ENCODE measurements at regions not wholly inside any gene's neighbourhood (a gene's known extent, or its start where the extent isn't known, plus 50 kb on each side); places are given as distances from the start of the nearest gene placed in this dataset.

GRCh38 chr18:76133873-76134272 is 361.2 kb downstream of the ZNF516 start:
- no peak for FAIRE-seq

GRCh38 chr18:76131738-76132137 is 363.3 kb downstream of the ZNF516 start:
- no peak for FAIRE-seq
- no peak for DNase-seq (ENCODE audit: insufficient read length, low spot score)

More at GRCh38 chr18:76133873-76134272, 361.2 kb downstream of the ZNF516 start:
- no peak for DNase-seq (ENCODE audit: insufficient read length, low spot score)

- no peak for DNase-seq (ENCODE audit: insufficient read length, low spot score)
- FAIRE-seq = no peak
These were observed 364.2 kb downstream of the ZNF516 start for GRCh38 chr18:76130845-76131244.

GRCh38 chr18:76126327-76126726 is 368.7 kb downstream of the ZNF516 start:
- no peak for DNase-seq (ENCODE audit: insufficient read length, low spot score)
- no peak for FAIRE-seq

- DNase-seq (ENCODE audit: insufficient read length, low spot score) = no peak
- no peak for FAIRE-seq
These were observed 374.0 kb downstream of the ZNF516 start for GRCh38 chr18:76121011-76121410.

GRCh38 chr18:76115580-76115979 is 379.5 kb downstream of the ZNF516 start:
- no peak for FAIRE-seq

GRCh38 chr18:76113101-76113500 is 381.9 kb downstream of the ZNF516 start:
- no peak for FAIRE-seq
- no peak for DNase-seq (ENCODE audit: insufficient read length, low spot score)

More at GRCh38 chr18:76115580-76115979, 379.5 kb downstream of the ZNF516 start:
- no peak for DNase-seq (ENCODE audit: insufficient read length, low spot score)

GRCh38 chr18:76102626-76103025 is 392.4 kb downstream of the ZNF516 start:
- DNase-seq (ENCODE audit: insufficient read length, low spot score) = no peak
- FAIRE-seq = no peak

GRCh38 chr18:76102156-76102555 is 392.9 kb downstream of the ZNF516 start:
- no peak for FAIRE-seq

GRCh38 chr18:76099931-76100457 is 395.0 kb downstream of the ZNF516 start:
- no peak for DNase-seq (ENCODE audit: insufficient read length, low spot score)

More at GRCh38 chr18:76102156-76102555, 392.9 kb downstream of the ZNF516 start:
- DNase-seq (ENCODE audit: insufficient read length, low spot score) = no peak

GRCh38 chr18:76098674-76099411 is 396.2 kb downstream of the ZNF516 start:
- no peak for FAIRE-seq
- no peak for DNase-seq (ENCODE audit: insufficient read length, low spot score)

More at GRCh38 chr18:76099931-76100457, 395.0 kb downstream of the ZNF516 start:
- FAIRE-seq = no peak

- FAIRE-seq = no peak
- DNase-seq (ENCODE audit: insufficient read length, low spot score) = no peak
These were observed 413.5 kb downstream of the ZNF516 start for GRCh38 chr18:76081536-76081935.

GRCh38 chr18:76080430-76080829 is 414.6 kb downstream of the ZNF516 start:
- DNase-seq (ENCODE audit: insufficient read length, low spot score) = no peak

GRCh38 chr18:76075777-76076176 is 419.3 kb downstream of the ZNF516 start:
- DNase-seq (ENCODE audit: insufficient read length, low spot score) (no peak), FAIRE-seq (no peak)

More at GRCh38 chr18:76080430-76080829, 414.6 kb downstream of the ZNF516 start:
- FAIRE-seq = no peak

- DNase-seq (ENCODE audit: insufficient read length, low spot score) = no peak
- FAIRE-seq = no peak
These were observed 430.0 kb downstream of the ZNF516 start for GRCh38 chr18:76064998-76065397.

GRCh38 chr18:76058146-76058545 is 436.9 kb downstream of the ZNF516 start:
- no peak for DNase-seq (ENCODE audit: insufficient read length, low spot score)
- FAIRE-seq = no peak

- FAIRE-seq = no peak
These were observed 437.7 kb downstream of the ZNF516 start for GRCh38 chr18:76057386-76057785.

GRCh38 chr18:76056471-76057110 is 438.5 kb downstream of the ZNF516 start:
- no peak for FAIRE-seq
- DNase-seq (ENCODE audit: insufficient read length, low spot score) = no peak

More at GRCh38 chr18:76057386-76057785, 437.7 kb downstream of the ZNF516 start:
- no peak for DNase-seq (ENCODE audit: insufficient read length, low spot score)

- no peak for DNase-seq (ENCODE audit: insufficient read length, low spot score)
- FAIRE-seq = no peak
These were observed 439.5 kb downstream of the ZNF516 start for GRCh38 chr18:76055578-76055977.

- no peak for FAIRE-seq
- no peak for DNase-seq (ENCODE audit: insufficient read length, low spot score)
These were observed 440.0 kb downstream of the ZNF516 start for GRCh38 chr18:76055025-76055424.

- DNase-seq (ENCODE audit: insufficient read length, low spot score) (no peak), FAIRE-seq (no peak)
These were observed 440.9 kb downstream of the ZNF516 start for GRCh38 chr18:76054156-76054555.

- DNase-seq (ENCODE audit: insufficient read length, low spot score) (no peak), FAIRE-seq (no peak)
These were observed 441.5 kb downstream of the ZNF516 start for GRCh38 chr18:76053551-76053950.

Measured in GM19239 (cell line).